Erythroblast (primary cell): ENCODE measurements at regions not wholly inside any gene's neighbourhood (a gene's known extent, or its start where the extent isn't known, plus 50 kb on each side); places are given as distances from the start of the nearest gene placed in this dataset.

Source experiments
- DNase-seq, 2 experiments: peaks; one replicate each; lab custom pipeline; 2025; lab: John Stamatoyannopoulos, UW
- GATA1 ChIP-seq: IDR thresholded peaks from 2 replicates; pipeline ENCODE4 v1.6.1; 2011; ENCODE audit warnings: low read depth, mild to moderate bottlenecking, control low read depth, low read length, moderate library complexity
- POLR2A ChIP-seq: IDR thresholded peaks from 2 replicates; pipeline ENCODE4 v1.6.1; 2011; ENCODE audit warnings: mild to moderate bottlenecking, low read length

- no peak for TF ChIP-seq GATA1
- TF ChIP-seq POLR2A = no peak
- DNase-seq = no peak
Observed at GRCh38 chr10:33674986-33675599, 340.6 kb upstream of the NRP1 start.

GRCh38 chr10:33674491-33674890 lies 340.0 kb upstream of the NRP1 start:
- TF ChIP-seq POLR2A (no peak), GATA1 (no peak)

GRCh38 chr10:33673839-33674415 lies 339.5 kb upstream of the NRP1 start:
- no peak for DNase-seq
- no peak for TF ChIP-seq POLR2A
- TF ChIP-seq GATA1 = no peak

More at GRCh38 chr10:33674491-33674890, 340.0 kb upstream of the NRP1 start:
- no peak for DNase-seq

- TF ChIP-seq GATA1 = no peak
- TF ChIP-seq POLR2A = no peak
- no peak for DNase-seq
Observed at GRCh38 chr10:33669904-33670303, 335.4 kb upstream of the NRP1 start.

GRCh38 chr10:33666686-33667480 lies 332.4 kb upstream of the NRP1 start:
- no peak for DNase-seq
- no peak for TF ChIP-seq GATA1
- no peak for TF ChIP-seq POLR2A

DNA sequence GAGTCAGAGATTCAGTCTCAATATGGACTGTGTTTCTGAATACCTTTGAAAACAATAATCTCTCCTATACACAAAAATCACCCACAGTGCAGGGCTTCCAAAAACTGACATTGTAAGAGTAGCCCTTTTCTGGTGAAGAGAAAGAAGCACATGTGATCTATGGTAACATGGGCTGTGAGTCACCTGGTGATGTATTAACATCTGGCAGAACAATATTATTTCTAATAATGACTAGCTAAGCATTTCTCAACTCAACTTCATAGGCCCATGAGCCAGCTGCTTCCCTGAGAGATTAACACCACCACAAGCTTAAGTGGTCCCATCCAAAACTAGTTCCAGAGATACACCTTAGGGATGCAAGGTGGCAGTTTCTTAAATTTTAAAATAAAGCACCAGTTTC lies 331.0 kb upstream of the NRP1 start:
- DNase-seq = no peak
- TF ChIP-seq GATA1 = no peak
- TF ChIP-seq POLR2A = no peak

DNA sequence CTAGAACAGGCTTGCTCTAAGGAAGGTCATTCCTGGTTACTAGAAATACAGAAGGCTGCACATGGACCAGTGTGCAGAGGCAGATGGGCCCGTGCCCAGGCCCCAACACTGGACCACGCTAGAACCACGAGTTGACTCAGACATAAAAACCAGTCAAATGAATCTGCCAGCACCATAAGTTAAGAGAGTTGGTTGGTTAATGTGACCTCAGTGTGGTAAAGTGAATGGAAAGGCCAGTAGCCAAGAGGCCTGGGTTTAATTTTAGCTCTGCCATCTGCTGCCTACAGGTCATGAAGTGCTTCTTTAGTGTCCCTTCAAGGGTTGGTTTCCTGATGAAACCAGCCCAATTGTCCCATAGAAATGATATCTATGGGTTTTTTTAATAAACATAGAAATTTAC lies 329.6 kb upstream of the NRP1 start:
- DNase-seq = no peak
- no peak for TF ChIP-seq GATA1
- no peak for TF ChIP-seq POLR2A

DNA sequence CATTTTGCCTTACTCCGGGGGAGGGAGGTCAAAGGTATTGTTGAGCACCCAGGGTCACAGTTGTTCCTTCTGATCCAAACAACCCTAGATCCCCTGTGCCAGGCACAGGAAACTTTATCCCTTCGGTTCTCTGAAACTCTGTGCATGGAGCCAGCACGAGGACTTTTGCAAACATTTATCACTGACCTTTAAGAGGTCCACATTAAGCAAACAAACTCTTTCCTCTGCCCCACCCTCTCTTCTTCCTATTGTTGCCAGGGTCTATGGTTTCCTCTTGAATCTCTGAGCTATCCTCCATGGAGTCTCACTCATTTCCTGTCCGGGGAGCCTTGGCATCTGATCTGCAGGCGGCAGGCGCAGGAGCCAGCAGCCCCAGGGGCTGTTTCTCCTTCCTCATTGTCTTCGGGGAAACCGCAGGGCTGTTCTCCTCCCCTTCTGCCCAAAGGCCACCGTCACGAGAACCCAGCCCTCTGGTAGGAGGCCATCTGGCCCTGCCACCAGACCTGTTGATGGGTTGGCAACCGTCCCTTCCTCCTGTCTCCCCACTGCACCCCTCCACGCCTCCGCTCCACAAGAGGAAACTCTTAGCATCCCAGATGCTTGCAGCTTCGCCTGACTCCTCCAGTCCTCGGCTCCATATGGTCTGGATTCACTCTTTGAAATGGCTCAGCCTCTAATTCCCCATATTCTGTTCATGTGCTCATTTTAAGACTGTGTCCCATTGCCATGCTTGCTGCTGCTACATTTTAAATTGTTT lies 327.3 kb upstream of the NRP1 start:
- DNase-seq = no peak
- TF ChIP-seq POLR2A (no peak), GATA1 (no peak)

- no peak for DNase-seq
- TF ChIP-seq GATA1 (no peak), POLR2A (no peak)
Observed at GRCh38 chr10:33660329-33660728, 325.9 kb upstream of the NRP1 start.

GRCh38 chr10:33657913-33658312 lies 323.4 kb upstream of the NRP1 start:
- no peak for DNase-seq
- TF ChIP-seq POLR2A = no peak
- no peak for TF ChIP-seq GATA1

DNA sequence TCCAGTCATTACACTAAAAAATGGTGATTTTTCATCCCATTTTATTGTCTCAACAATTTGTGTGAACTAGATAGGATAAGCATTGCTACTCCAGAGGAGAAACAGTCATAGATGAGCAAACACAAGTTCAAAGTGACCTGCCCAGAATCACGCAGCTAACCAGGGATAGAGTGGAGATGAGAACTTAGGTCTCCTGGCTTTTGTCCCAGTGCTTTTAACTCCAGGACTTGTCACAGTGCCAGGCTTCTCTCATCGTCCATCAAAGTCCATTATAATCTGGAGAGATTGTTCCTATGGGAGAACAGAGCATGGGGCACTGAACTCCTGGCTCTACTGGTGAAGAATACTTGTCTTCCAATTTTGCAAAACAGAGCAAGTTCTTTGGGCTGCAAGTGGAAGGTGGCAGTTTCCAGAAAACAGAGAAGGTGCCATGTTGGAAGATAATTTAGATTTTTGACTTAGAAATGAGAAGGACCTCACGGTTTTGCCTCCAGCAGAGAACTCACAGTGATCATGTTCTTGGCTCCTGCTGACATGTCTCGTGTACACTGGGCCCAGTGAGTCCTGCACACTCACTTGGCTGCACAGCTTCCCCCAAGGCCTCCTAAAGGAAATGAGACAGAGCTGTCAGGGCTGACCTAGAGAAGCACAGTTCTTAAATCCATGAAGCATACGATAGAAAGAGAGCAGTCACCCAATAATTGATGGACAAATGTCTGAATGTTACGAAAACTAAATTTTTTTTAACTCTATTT lies 322.9 kb upstream of the NRP1 start:
- no peak for DNase-seq
- TF ChIP-seq GATA1 = no peak
- no peak for TF ChIP-seq POLR2A

- no peak for DNase-seq
- TF ChIP-seq POLR2A = no peak
- TF ChIP-seq GATA1 = no peak
Observed at GRCh38 chr10:33655921-33656320, 321.5 kb upstream of the NRP1 start.

- no peak for DNase-seq
- TF ChIP-seq POLR2A = no peak
Observed at GRCh38 chr10:33655165-33655815, 320.8 kb upstream of the NRP1 start.
